Natural killer cell treated with Interleukin-12 subunit alpha and Interleukin-12 subunit beta and Interleukin-15 and Interleukin-18, amount 100 ng/mL, for 72 hours (primary cell): ENCODE measurements at regions not wholly inside any gene's neighbourhood (a gene's known extent, or its start where the extent isn't known, plus 50 kb on each side); places are given as distances from the start of the nearest gene placed in this dataset.
A peak's percentile ranks its signal among the peaks of the same experiment; 100 is the strongest.

Experiments
- ATAC-seq, 2 donors: fragments of 150-1000 bp; cut with Tn5 transposase in 1 of 2; sonication (Bioruptor Pico), chemical (Tn5 transposase) in 1 of 2; 2 replicates each; pipeline ENCODE4 v1.10.0; 2021
- DNase-seq: peaks from one replicate; pipeline ENCODE4 v3.0.0; 2022; ENCODE audit warnings: low spot score
- H3K27ac Mint-ChIP-seq, 2 donors: 1 replicate in 1 of 2; 2 replicates in 1 of 2; pipeline ENCODE4 v1.8.0; 2022; ENCODE audit warnings: mixed read lengths in 2 of 2, mild to moderate bottlenecking in 1 of 2, moderate library complexity in 1 of 2
- H3K27me3 Mint-ChIP-seq, 2 donors: 1 replicate in 1 of 2; 2 replicates in 1 of 2; pipeline ENCODE4 v1.8.0; 2022; ENCODE audit warnings: mixed read lengths in 2 of 2
- H3K36me3 Mint-ChIP-seq: one replicate; pipeline ENCODE4 v1.8.0; 2022; ENCODE audit warnings: mixed read lengths
- H3K4me1 Mint-ChIP-seq, 2 donors: 1 replicate in 1 of 2; 2 replicates in 1 of 2; pipeline ENCODE4 v1.8.0; 2022; ENCODE audit warnings: low read depth in 2 of 2, mixed read lengths in 2 of 2, mild to moderate bottlenecking in 1 of 2
- H3K4me3 Mint-ChIP-seq: one replicate; pipeline ENCODE4 v1.8.0; 2022; ENCODE audit warnings: mixed read lengths
- H3K9me3 Mint-ChIP-seq: 2 replicates; pipeline ENCODE4 v1.8.0; 2022; ENCODE audit warnings: mixed read lengths

DNA sequence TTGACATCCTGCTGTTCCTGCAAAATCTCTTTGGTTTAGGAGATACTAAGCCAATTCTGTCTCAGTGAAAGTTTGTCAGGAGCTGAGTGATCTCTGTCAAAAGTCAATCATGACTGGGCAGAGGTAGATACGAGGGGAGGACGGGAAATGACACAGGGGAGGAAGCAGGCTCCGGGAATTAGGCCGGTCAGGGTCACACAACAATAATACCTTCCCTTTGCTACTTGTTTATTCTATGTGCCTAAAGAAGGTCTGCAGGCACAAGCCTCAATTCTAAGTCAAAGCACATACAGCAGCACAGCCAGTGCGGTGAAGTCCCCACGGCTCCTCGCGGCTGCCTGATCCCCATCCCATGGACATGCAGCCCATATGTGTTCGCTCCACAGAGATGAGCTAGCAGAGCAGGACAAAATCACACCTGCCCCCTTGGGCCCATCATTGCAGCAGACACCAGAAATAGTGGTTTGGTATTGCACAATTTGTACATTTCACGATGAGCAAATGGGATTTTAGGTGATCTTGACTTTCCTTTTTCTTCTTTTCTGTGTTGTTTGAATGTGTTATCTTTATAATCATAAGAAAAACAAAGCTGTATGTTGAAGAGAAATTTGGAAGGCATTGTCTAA is 141.4 kb downstream of the VAPA start:
- H3K27me3 Mint-ChIP-seq = peaks cover 0 to 5% of the 10 kb centered on the region in 2 donors
- no peaks in the 10 kb centered on the region for H3K9me3 Mint-ChIP-seq
- H3K4me3 Mint-ChIP-seq = no peak overlapping the region
- no peak overlapping the region for H3K27ac Mint-ChIP-seq
- H3K36me3 Mint-ChIP-seq = no peaks in the 10 kb centered on the region
- no peaks in the 10 kb centered on the region for H3K4me1 Mint-ChIP-seq
- ATAC-seq = no peak
- no peak for DNase-seq

DNA sequence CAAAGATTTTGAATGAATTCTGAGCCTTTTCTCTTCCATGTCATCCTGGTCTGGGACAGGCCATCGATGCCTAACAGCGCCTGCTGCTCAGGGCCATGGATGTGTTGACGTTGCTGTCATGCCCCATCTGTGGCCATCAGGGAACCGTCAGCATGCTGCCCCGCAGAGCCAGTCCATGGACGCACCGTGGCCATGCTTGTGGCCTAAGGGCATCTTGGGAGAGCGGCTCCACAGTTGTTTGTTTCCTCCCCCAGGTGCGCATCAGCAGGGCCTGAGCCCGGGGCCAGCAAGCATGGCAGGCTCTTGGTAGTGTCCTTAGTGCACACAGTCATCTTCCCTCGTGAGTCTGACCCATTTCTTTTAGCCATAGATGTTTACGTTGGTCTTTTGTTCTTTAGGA is 142.7 kb downstream of the VAPA start:
- Mint-ChIP-seq H3K27me3 (peaks cover 0 to 7% of the 10 kb centered on the region in 2 donors), H3K36me3 (no peaks in the 10 kb centered on the region), H3K27ac (no peak overlapping the region), H3K4me3 (no peak overlapping the region), H3K9me3 (no peaks in the 10 kb centered on the region), H3K4me1 (no peaks in the 10 kb centered on the region)
- DNase-seq (no peak), ATAC-seq (no peak)

DNA sequence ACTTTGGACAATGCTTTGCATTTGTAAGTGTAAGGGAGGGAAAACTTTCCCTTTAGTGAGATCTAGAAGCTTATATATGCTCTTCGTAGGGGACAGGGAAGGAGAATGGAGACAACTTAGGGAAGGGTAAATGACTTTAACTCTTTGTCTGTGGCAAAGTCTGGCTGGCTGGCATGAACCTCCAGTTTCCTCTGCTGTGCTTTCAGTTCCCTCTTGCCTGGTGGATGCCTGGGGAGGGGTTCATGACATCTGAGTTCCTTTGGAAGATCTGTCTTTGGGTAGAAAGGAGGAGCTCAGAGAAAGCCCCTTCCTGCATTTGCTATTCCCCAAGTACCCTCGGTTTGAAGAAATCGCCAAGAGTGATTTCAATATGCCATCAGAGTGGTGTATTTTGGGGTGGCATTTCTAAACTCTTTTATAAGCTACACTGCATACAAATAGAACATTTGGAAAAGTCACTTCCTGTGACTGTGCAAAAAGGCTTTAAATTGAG is 143.6 kb downstream of the VAPA start:
- Mint-ChIP-seq H3K4me1 (no peaks in the 10 kb centered on the region), H3K36me3 (no peaks in the 10 kb centered on the region), H3K27ac (no peak overlapping the region), H3K4me3 (no peak overlapping the region), H3K27me3 (peaks cover 5 to 11% of the 10 kb centered on the region in 2 donors), H3K9me3 (no peaks in the 10 kb centered on the region)
- ATAC-seq (no peak), DNase-seq (no peak)

- Mint-ChIP-seq H3K9me3 (no peaks in the 10 kb centered on the region), H3K27me3 (peaks cover 11 to 13% of the 10 kb centered on the region in 2 donors), H3K4me1 (no peaks in the 10 kb centered on the region), H3K36me3 (no peaks in the 10 kb centered on the region), H3K4me3 (no peak overlapping the region), H3K27ac (no peak overlapping the region)
- DNase-seq (no peak), ATAC-seq (no peak)
Observed at GRCh38 chr18:10057894-10058791, 144.3 kb downstream of the VAPA start.

GRCh38 chr18:10059610-10060468 is 146.0 kb downstream of the VAPA start:
- ATAC-seq (no peak), DNase-seq (no peak)
- Mint-ChIP-seq H3K4me3 (no peak overlapping the region), H3K9me3 (no peaks in the 10 kb centered on the region), H3K27me3 (peaks cover 12 to 13% of the 10 kb centered on the region in 2 donors), H3K36me3 (no peaks in the 10 kb centered on the region), H3K27ac (no peak overlapping the region), H3K4me1 (no peaks in the 10 kb centered on the region)

DNA sequence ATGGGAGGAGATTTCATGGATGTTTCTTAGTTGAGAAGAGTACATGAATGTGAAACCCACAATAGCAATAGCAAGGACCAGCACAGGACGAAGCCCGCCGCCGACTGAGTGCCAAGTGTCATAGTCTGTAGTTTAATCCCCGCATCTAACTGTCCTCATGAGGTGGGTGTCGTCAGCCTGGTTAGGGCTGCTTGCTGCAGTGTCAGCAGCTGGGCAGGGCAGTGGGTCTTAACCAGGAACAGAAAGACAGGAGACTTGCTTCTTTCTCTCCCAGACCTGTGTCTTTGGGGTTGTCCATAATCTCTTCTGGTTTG is 146.6 kb downstream of the VAPA start:
- Mint-ChIP-seq H3K4me3 (no peak overlapping the region), H3K27ac (no peak overlapping the region), H3K36me3 (no peaks in the 10 kb centered on the region), H3K27me3 (peaks cover 13 to 14% of the 10 kb centered on the region in 2 donors), H3K9me3 (no peaks in the 10 kb centered on the region), H3K4me1 (no peaks in the 10 kb centered on the region)
- ATAC-seq (no peak), DNase-seq (no peak)

- ATAC-seq (no peak), DNase-seq (no peak)
- H3K4me3 Mint-ChIP-seq = no peak overlapping the region
- H3K27me3 Mint-ChIP-seq = peaks cover 15 to 18% of the 10 kb centered on the region in 2 donors
- no peaks in the 10 kb centered on the region for H3K9me3 Mint-ChIP-seq
- H3K27ac Mint-ChIP-seq = no peak overlapping the region
- H3K36me3 Mint-ChIP-seq = no peaks in the 10 kb centered on the region
- H3K4me1 Mint-ChIP-seq = no peaks in the 10 kb centered on the region
Observed at GRCh38 chr18:10060841-10061240, 147.0 kb downstream of the VAPA start.

DNA sequence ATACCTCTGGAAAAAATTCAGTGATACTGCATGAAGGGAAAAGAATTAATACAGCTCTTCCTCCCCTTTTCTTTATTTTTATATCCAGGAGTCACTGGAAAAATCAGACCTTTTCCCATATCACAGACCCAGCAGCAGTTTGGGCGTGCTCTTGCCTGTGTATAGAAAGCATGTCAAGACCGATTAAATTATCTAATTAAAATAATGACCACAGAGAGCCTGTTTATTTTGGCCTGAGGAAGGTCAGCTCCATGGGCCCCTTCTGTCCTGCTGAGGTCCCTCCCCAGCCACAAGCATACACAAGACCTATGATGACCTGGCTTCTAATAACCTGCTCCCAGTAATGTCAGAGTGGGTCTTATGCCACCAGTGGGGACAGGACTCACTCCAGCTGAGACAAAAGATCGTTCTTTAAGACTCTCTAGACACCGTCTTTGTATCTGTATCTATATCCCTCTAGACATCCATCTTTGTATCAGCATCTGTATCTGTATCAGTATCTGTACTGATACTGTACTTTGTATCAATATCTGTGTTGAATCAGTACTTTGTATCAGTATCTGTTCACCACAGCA is 147.8 kb downstream of the VAPA start:
- H3K9me3 Mint-ChIP-seq = no peaks in the 10 kb centered on the region
- ATAC-seq = peak in 1 of 2 donors; percentile 25
- H3K27ac Mint-ChIP-seq = no peak overlapping the region
- peaks cover 15 to 19% of the 10 kb centered on the region in 2 donors for H3K27me3 Mint-ChIP-seq
- no peak overlapping the region for H3K4me3 Mint-ChIP-seq
- H3K36me3 Mint-ChIP-seq = no peaks in the 10 kb centered on the region
- H3K4me1 Mint-ChIP-seq = no peaks in the 10 kb centered on the region
- DNase-seq = no peak

DNA sequence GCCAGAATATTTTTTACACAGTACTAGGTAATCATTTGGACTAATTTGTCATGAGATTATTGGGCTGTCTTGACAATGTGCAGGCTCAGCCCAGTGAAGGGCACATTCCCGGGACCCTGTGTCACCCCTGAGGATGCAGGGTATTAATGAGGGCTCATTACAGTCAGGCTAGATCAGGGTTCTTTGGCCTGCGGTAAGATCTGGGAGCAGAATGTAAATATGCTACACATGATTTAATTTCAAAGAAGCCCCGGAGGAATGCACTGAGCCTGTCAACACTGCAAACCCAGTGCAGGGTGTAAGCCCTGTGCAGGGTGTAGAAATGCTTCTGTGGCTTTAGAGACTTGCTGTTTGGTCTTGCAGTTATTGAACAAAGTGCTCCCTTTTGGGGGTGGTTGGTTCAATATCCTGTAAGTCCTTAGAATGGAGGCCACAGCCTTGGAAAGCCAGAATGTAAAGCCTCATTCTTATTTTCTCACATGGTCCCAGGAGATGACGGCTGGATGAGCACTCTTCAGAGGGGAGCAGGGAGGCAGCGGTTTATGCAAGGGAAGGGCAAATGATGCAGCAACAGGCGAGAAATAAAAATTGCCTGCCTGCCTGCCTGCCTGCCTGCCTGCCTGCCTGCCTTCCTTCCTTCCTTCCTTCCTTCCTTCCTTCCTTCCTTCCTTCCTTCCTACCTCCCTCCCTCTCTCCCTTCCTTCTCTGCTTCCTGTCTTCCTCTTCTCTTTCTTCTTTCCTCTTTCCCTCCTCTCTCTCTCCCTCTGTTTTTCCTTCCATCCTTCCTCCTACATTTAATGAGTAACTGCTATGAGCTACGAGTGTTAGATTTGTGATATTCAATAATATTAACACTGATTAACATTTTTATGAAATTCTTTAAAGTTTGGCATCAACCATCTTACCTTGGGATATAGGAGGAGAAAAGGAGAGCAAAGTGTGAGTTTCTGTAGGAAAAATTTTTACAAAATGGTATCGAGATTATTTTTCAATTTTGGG is 148.8 kb downstream of the VAPA start:
- Mint-ChIP-seq H3K9me3 (no peaks in the 10 kb centered on the region), H3K27me3 (peaks cover 15 to 19% of the 10 kb centered on the region in 2 donors), H3K4me1 (no peaks in the 10 kb centered on the region), H3K4me3 (no peak overlapping the region), H3K27ac (no peak overlapping the region), H3K36me3 (no peaks in the 10 kb centered on the region)
- ATAC-seq (no peak), DNase-seq (no peak)

- Mint-ChIP-seq H3K4me3 (no peak overlapping the region), H3K27me3 (peaks cover 18 to 19% of the 10 kb centered on the region in 2 donors), H3K36me3 (no peaks in the 10 kb centered on the region), H3K27ac (no peak overlapping the region), H3K9me3 (no peaks in the 10 kb centered on the region), H3K4me1 (no peaks in the 10 kb centered on the region)
- ATAC-seq (no peak), DNase-seq (no peak)
Observed at GRCh38 chr18:10063489-10063888, 149.7 kb downstream of the VAPA start.

DNA sequence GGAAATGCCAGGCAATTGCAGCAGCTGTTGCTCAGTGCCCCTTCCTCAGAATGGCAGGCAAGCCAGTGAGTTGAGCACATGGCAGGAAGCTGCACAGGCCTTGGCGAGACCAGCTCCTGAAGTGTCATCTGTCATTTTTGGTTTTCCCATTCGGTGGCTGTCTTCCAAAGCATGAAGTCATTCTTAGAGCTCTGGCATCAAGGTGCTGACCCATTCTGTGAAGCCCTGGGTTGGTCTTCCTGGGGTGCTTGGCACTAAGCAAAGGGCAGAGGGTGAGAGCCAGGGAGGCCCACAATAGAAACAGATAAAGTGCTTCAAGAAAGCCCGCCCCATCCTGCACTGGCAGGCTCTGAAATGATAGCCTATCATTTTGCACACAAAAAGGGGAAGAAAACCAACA is 150.5 kb downstream of the VAPA start:
- H3K4me3 Mint-ChIP-seq = no peak overlapping the region
- no peak overlapping the region for H3K27ac Mint-ChIP-seq
- peaks cover 19% of the 10 kb centered on the region in 2 donors for H3K27me3 Mint-ChIP-seq
- ATAC-seq (no peak), DNase-seq (no peak)
- H3K9me3 Mint-ChIP-seq = no peaks in the 10 kb centered on the region
- no peaks in the 10 kb centered on the region for H3K36me3 Mint-ChIP-seq
- no peaks in the 10 kb centered on the region for H3K4me1 Mint-ChIP-seq

- Mint-ChIP-seq H3K9me3 (no peaks in the 10 kb centered on the region), H3K36me3 (no peaks in the 10 kb centered on the region), H3K27ac (no peak overlapping the region), H3K4me1 (no peaks in the 10 kb centered on the region), H3K4me3 (no peak overlapping the region), H3K27me3 (peaks cover 13 to 19% of the 10 kb centered on the region in 2 donors)
- no peak for DNase-seq
- no peak for ATAC-seq
Observed at GRCh38 chr18:10065296-10065695, 151.5 kb downstream of the VAPA start.
